HG03378 (cell line): ENCODE measurements at regions not wholly inside any gene's neighbourhood (a gene's known extent, or its start where the extent isn't known, plus 50 kb on each side); places are given as distances from the start of the nearest gene placed in this dataset.

Experiments
- ATAC-seq: cut with Tn5 transposase; IDR thresholded peaks from one replicate; pipeline ENCODE4 v1.9.1; 2021; ENCODE audit warnings: mild to moderate bottlenecking, moderate library complexity; ENCODE audit not compliant: unreplicated experiment

GRCh38 chr3:127033171-127033570 is 50.3 kb downstream of the PLXNA1 start:
- ATAC-seq, result no peak

DNA sequence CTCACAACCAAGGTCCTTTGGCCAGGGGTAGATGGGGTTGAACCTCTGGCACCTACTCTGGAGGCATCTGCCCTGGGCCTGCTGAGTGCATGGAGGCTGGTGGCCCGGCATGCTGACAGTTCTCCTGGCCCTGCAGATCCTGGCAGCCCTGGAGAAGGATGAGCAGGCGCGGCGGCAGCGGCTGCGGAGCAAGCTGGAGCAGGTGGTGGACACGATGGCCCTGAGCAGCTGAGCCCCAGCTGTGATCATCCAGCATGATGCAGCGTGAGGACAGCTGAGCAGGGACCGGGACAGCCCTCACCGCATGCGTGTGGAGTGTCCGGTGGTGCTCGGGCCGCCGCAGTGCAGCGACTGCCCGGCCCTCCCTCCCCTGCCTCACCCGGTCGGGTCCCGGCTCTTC is 50.9 kb downstream of the PLXNA1 start:
- ATAC-seq, result no peak

- ATAC-seq, result no peak
Measured at GRCh38 chr3:127034195-127034989, 51.5 kb downstream of the PLXNA1 start.

GRCh38 chr3:127034990-127035652 is 52.2 kb downstream of the PLXNA1 start:
- ATAC-seq, result no peak

DNA sequence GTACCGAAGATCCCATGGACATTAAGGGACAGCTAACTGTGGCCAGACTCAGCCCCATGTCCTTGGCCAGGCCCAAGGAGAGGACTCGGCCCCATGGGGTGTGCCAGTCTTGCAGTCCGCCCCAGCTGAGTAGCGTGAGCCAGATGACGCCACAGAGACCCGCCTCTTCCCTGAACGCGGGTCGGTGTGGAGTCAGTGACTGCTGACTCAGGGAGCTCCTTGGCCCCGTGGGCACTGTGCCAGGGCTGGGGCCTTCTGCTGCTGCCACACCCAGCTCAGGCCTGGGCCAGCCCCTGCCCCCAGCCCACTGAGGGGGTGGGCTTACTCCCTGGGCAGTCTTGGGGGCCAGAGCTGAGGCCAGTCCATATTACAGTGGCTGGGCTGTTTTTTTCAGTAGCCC is 52.8 kb downstream of the PLXNA1 start:
- no peak for ATAC-seq

- ATAC-seq, result no peak
Measured at GRCh38 chr3:127036209-127037020, 53.5 kb downstream of the PLXNA1 start.

DNA sequence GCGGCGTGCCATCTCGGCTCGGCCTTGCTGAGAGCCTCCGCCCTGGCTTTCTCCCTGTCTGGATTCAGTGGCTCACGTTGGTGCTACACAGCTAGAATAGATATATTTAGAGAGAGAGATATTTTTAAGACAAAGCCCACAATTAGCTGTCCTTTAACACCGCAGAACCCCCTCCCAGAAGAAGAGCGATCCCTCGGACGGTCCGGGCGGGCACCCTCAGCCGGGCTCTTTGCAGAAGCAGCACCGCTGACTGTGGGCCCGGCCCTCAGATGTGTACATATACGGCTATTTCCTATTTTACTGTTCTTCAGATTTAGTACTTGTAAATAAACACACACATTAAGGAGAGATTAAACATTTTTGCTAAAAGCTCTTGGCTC is 54.1 kb downstream of the PLXNA1 start:
- no peak for ATAC-seq

- no peak for ATAC-seq
Measured at GRCh38 chr3:127037418-127037841, 54.5 kb downstream of the PLXNA1 start.

GRCh38 chr3:127037971-127038446 is 55.1 kb downstream of the PLXNA1 start:
- no peak for ATAC-seq

GRCh38 chr3:127038466-127038865 is 55.6 kb downstream of the PLXNA1 start:
- ATAC-seq, result no peak

GRCh38 chr3:127038923-127039581 is 56.1 kb downstream of the PLXNA1 start:
- no peak for ATAC-seq

DNA sequence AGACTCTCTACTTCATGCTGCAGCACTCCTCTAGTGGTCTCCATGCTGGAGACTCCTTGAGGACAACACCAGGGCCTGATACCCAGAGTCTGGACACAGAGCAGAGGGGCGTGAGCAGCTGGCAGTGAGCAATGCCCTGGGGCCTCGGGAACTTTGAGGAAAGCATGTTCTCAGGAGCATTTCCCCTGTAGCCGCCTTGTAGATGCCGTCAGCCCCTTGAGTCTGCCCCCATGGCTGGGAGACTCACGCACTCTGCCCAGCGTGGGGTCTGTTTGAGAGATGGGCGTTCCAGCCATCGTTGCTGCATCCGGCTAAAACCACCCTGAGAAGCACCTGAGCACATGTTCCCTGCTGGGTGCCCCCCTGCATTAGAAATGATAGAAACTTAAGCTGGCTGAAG is 56.8 kb downstream of the PLXNA1 start:
- ATAC-seq, result no peak

DNA sequence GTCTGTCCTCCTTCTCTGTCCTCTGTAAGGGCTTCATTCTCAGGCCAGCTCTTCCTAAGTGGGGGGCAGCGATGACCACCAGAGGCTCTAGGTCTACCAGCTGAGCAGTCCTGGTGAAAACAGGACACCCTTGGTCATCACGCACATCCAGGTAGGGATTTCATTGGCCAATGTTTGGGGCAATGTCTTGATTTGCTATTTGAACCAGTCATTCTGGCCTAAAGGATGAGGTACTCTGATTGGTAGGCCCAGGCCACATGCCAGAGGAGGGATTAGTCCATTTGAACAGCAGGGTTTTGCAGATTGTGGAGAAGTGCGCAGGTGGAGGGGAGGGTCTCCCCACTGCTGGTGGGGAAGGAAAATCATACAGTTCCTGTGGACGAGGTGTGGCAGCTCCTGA is 57.3 kb downstream of the PLXNA1 start:
- no peak for ATAC-seq

GRCh38 chr3:127041264-127041820 is 58.4 kb downstream of the PLXNA1 start:
- no peak for ATAC-seq

DNA sequence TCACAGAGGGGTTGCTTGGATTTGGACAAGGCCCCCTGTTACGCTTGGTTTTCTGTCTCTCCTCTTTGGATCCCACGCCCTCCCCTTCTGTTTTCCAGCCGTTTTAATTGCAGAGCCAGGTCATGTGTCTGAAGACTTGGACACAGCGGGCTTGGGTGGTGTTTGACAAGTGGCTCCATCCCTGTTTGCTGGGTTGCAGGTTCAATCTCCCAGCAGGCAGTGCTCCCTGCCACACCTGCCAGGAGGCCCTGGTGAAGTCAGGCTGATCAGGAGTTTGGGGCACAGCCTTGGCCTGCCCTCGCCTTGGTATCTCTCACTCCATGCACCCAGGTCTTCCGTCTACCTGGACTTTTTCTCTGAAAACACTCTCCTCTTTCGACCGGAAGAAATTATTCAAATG is 59.0 kb downstream of the PLXNA1 start:
- no peak for ATAC-seq

GRCh38 chr3:127042634-127043033 is 59.7 kb downstream of the PLXNA1 start:
- no peak for ATAC-seq

GRCh38 chr3:127043041-127043641 is 60.2 kb downstream of the PLXNA1 start:
- ATAC-seq, result no peak

GRCh38 chr3:127043731-127044510 is 61.0 kb downstream of the PLXNA1 start:
- no peak for ATAC-seq

- no peak for ATAC-seq
Measured at GRCh38 chr3:127044996-127045395, 62.1 kb downstream of the PLXNA1 start.
